ENCODE measurements at regions not wholly inside any gene's neighbourhood (a gene's known extent, or its start where the extent isn't known, plus 50 kb on each side); places are given as distances from the start of the nearest gene placed in this dataset.
A peak's percentile ranks its signal among the peaks of the same experiment; 100 is the strongest.

GRCh38 chr6:2414885-2415547 lies 169.6 kb upstream of the GMDS start:
- DNase-seq: no peak

GRCh38 chr6:2412731-2413130 lies 167.3 kb upstream of the GMDS start:
- no peak for DNase-seq

GRCh38 chr6:2410656-2411380 lies 165.4 kb upstream of the GMDS start:
- peak; percentile 28 to 37 for DNase-seq

- DNase-seq: no peak
These were observed 162.1 kb upstream of the GMDS start for GRCh38 chr6:2407525-2407924.

- DNase-seq: no peak
These were observed 159.0 kb upstream of the GMDS start for GRCh38 chr6:2404211-2404929.

GRCh38 chr6:2403546-2403945 lies 158.1 kb upstream of the GMDS start:
- DNase-seq: no peak

GRCh38 chr6:2396846-2397630 lies 151.6 kb upstream of the GMDS start:
- no peak for DNase-seq

GRCh38 chr6:2396042-2396657 lies 150.7 kb upstream of the GMDS start:
- DNase-seq: no peak

GRCh38 chr6:2388554-2389324 lies 143.3 kb upstream of the GMDS start:
- no peak for DNase-seq

- no peak for DNase-seq
These were observed 142.0 kb upstream of the GMDS start for GRCh38 chr6:2387445-2387844.

GRCh38 chr6:2385471-2385983 lies 140.1 kb upstream of the GMDS start:
- DNase-seq: no peak

GRCh38 chr6:2384528-2384927 lies 139.1 kb upstream of the GMDS start:
- DNase-seq: no peak

GRCh38 chr6:2381872-2382661 lies 136.7 kb upstream of the GMDS start:
- no peak for DNase-seq

- DNase-seq: no peak
These were observed 133.7 kb upstream of the GMDS start for GRCh38 chr6:2378891-2379652.

- DNase-seq: no peak
These were observed 132.7 kb upstream of the GMDS start for GRCh38 chr6:2378046-2378657.

GRCh38 chr6:2376429-2377355 lies 131.3 kb upstream of the GMDS start:
- DNase-seq: no peak

- DNase-seq: no peak
These were observed 130.0 kb upstream of the GMDS start for GRCh38 chr6:2375443-2375842.

- DNase-seq: no peak
These were observed 124.2 kb upstream of the GMDS start for GRCh38 chr6:2369606-2370005.
